GM19463 (cell line): ENCODE measurements at regions not wholly inside any gene's neighbourhood (a gene's known extent, or its start where the extent isn't known, plus 50 kb on each side); places are given as distances from the start of the nearest gene placed in this dataset.
"Not testable (repeated sequence)": the region's sequence is repeated elsewhere in the genome, so short reads cannot be mapped to it uniquely, and the experiment has no call there.

ENCODE experiments used
- ATAC-seq: cut with Tn5 transposase; IDR thresholded peaks from one replicate; pipeline ENCODE4 v1.9.1; 2021; ENCODE audit warnings: mild to moderate bottlenecking, moderate library complexity; ENCODE audit not compliant: unreplicated experiment

DNA sequence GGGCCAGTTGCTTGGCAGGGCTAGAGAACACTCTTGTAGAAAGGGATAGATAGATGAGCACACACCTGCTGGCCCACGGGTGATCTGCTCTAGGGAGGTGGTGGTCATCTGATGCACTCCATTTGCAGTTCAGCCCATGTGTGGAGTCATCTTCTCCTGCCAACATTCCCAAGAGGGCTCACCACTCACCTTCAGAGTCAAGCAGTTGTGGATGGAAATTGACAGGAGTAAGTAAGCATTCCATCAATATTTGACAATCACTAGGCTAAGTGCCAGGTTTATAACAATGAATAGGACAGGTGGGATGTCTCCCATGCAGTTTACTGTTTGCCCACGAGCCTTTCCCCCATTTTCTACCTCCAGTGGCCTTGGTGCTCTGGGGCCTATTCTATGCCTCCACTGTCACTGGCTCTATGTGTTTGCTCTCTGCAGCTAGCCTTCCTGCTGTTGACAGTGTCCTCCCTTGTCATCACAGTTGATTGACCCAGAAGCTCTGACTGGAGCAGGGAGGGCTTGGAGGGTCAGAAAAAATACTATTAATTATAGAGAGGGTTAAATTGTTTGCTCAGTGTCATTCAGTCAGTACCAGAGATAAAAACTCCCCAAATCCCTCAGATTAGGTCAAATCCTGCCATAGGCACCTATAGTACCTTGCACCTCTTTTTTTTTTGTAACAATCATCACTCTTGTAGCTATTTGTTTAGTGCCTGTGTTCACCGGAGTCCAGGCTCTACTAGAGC lies 134.6 kb upstream of the PZP start:
- no peak for ATAC-seq

DNA sequence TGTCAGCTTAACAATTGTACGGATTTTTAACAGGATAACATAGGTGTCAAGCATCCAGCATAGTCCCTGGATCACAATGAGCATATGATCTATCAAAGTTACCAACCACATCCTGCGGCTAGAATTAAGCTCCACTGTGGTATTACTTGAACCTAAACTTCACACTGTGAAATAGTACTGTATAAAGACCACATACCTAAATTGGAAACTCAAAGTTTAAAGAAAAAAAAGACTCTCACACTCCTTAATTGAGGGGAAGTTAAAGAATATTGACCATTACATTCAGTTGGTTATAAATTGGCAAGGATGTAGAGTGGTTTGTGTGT lies 133.0 kb upstream of the PZP start:
- ATAC-seq: no peak

- no peak for ATAC-seq
Observed at GRCh38 chr12:9340422-9341259, 132.4 kb upstream of the PZP start.

DNA sequence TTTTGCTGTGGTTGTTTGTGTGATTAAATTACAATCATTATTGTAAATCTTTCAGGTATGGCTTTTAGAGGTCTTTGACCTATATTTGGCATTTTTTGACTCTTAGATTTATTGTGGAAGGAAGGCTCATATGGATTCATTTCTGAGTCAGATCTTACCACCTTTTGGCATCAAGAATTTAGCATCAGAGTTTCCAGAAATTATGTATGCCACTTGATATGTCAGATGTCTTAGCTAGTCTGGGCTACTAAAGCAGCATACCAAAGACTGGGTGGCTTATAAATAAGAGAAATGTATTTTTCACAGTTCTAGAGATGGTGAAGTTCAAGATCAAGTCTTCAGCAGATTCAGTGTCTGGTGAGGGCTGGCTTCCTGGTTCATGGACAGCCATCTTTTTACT lies 129.5 kb upstream of the PZP start:
- no peak for ATAC-seq

- ATAC-seq: not testable (repeated sequence)
Observed at GRCh38 chr12:9336375-9337011, 128.3 kb upstream of the PZP start.

GRCh38 chr12:9335867-9336266 lies 127.7 kb upstream of the PZP start:
- no peak for ATAC-seq

DNA sequence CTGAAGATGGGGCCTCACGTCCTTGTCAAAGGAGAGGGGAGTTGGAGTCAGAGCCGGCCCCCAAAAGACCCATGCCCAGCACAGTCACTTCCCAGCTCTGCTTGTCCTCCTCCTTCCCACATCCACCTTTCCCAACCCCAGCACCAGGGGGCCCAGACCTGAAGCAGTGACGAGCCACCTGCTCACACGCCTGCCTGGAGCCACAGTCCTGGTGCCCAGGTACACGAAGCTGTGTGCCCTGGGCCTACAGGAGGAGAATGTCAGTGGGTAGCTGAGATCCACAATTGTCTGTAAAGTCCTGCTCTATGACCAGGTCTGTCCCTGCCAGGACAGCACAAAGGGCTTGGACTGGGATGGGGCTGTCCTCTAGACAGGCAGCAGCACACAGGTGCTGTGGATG lies 126.8 kb upstream of the PZP start:
- no peak for ATAC-seq

DNA sequence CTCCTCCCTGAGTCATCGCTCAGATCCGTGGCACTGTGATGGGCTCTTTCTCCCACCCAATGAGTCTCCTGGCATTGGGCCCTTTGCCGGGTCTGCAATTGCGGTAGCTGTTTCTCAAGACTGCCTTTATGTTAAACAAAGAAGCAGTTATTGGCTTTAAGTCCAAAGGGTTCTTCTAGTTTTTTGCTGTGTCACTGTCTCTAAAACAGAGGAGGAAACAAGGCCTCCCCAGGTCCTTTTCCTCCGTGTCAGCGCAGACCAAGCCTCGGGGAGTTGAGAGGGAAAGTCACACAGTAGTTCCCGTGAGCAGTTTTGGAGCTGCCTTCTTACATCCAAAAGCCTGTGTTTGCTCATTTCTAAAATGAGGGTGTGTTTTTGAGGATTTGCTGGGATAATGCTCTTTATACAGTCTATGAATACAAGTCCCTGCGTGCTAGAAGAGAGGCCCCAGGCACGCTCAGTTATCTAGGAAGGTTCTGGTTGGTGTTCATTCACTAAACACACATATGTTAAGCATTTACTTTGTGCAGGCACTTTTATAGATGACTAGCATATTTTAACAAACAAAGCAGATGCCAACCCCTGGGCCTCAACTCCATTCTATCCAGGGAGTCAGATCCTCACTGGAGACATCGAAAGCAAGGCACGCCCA lies 126.0 kb upstream of the PZP start:
- no peak for ATAC-seq

DNA sequence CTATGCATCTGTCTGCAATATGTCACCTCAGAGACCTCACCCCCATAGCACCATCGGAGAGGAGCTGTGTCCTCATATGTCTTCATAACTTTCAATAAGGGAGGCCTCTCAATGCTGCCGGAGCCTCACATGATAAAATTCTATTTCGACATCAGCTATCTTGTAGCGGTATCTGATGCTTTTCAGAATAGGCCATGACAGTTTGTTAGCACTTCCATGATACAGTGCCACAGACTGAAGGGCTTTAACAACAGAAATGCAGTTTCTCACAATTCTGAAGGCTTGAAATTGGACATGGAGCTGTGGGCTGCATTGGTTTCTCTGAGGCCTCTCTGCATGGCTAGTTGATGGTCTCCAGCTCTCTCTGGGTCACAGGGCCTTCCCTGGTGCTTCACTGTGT lies 125.0 kb upstream of the PZP start:
- no peak for ATAC-seq

GRCh38 chr12:9332564-9332963 lies 124.4 kb upstream of the PZP start:
- no peak for ATAC-seq

DNA sequence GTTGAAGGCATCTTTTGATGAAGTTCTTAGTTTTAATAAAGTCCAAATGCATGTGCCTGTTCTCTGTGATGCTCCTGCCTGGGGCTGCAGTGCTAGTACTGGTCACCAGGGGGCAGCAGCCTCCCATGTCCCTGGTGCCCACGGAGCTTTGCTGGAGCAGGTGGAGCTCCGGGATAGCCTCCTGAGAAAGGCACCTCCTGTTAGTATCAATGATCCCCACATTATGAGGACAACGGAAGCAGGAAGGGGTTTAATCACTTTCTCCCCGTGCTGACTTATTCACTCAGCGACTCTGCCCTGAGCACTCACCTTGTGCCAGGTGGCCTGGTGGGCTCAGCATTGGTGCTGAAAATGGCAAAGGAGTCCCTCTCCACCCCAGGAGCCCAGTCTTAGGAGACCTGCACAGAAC lies 123.0 kb upstream of the PZP start:
- no peak for ATAC-seq

DNA sequence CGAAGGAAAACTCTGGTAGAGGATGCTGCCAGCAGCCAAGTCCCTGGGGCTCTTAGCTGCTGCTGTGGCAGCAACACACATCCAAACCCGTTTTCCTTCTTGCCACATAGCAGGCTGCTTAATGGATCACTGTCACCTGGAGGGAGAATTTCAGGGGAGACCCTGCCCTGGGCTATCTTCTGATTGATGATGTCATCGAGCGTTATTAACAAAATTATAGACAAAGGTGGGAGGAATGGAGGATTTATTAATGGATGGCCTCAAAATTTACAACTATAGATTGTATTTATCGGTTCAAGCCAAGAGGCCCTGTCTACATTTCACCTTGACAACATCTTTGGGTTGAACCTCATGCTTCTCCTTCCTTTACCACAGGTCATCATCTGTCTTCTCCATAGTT lies 120.8 kb upstream of the PZP start:
- ATAC-seq: no peak

GRCh38 chr12:9328065-9328464 lies 119.9 kb upstream of the PZP start:
- no peak for ATAC-seq

DNA sequence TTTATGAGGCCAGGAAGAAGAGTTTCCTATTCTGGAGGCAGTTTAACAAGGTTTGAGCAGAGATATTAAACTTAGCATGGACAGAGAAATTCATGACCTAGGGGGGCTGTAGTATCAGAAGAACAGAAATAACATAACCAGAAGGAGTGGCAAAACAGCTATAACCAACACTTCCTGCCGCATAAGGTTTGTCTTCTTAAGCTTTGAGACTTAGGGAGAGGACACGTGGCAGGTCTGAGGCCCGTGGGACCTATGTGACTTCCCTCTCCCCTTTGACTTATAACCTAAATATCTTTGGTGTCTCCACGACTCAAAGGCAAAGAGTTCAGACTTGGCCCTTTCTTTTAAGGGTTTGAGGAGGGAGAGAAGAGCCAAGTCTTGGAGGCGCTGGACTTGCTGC lies 119.1 kb upstream of the PZP start:
- ATAC-seq: no peak

DNA sequence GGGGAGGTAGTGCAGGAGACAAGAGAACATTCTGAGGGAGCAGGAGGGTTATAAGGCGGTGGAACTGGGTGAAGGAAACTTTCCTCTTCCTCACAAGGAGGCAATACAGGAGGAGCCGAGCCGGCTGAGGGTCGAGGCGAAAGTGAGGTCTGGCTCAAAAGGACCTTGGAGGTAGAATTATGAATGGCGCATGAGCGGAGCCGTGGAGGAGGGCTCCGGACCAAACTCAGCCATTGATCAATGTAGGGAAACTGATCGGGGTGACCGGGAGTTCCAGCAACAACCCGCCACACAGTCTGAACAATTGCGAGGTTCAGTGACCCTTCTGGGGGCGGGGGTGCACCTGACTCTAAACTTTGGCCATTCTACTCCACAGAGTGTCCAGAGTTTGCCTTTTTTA lies 118.7 kb upstream of the PZP start:
- not testable (repeated sequence) for ATAC-seq

DNA sequence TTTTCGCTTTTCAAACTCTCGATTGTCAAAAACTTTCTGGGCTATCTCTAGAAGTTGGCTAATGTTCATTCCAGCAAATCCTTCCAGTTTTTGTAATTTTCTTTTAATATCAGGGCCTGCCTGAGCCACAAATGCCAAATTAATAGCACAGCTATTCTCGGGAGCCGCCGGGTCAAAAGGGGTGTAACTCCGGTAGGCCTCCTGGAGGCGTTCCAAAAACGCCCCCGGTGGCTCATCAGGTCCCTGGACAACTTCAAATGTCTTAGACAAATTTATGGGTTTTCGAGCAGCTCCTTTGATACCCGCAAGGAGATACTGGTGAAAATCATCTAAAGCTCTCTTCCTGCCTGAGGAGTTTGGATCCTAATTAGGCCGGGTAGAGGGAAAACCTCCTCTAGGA lies 117.9 kb upstream of the PZP start:
- no peak for ATAC-seq

GRCh38 chr12:9325471-9325870 lies 117.3 kb upstream of the PZP start:
- ATAC-seq: no peak

GRCh38 chr12:9324782-9325181 lies 116.6 kb upstream of the PZP start:
- ATAC-seq: no peak

DNA sequence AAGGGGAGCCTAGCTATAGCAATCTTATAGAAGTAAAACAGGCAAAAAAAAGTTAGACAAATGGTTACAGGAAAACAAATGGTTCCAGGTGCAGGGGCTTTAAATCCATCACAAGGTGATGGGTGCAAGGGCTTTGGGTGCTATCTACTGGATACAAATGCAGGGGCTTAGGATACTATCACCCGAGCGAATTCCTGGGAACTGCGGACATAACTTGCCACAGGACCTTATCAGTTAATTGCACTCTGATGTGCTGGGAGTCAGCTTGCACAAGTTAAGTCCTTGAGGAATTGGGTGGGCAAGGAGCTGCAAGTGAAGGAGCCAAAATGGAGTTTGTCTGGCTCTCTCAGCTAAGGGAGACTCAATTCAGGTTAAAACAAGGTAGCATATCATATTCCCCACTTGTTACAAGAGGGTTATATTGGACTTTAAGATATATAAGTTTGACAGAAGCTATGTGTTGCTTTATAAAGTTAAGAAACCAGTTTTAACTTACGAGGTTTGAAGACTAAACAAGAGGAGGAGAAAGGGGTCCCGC lies 115.0 kb upstream of the PZP start:
- ATAC-seq: no peak

DNA sequence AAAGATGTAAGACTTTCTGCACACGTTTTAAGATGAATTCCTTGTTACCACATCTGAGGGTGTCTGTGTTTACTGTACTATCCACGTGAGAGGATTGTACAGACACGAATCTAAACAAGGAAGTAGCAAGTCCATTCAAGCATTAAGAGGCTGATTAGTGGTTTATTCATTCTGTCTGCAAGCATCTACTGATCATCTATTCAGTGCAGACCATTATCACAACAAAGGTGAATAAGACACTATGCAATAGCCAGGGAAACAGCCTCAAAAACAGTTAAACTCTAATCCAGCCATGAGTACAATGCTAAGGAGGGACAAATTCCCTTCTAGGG lies 111.6 kb upstream of the PZP start:
- ATAC-seq: no peak

GRCh38 chr12:9319044-9319841 lies 111.0 kb upstream of the PZP start:
- no peak for ATAC-seq
